ENCODE measurements at regions not wholly inside any gene's neighbourhood (a gene's known extent, or its start where the extent isn't known, plus 50 kb on each side); places are given as distances from the start of the nearest gene placed in this dataset.

DNA sequence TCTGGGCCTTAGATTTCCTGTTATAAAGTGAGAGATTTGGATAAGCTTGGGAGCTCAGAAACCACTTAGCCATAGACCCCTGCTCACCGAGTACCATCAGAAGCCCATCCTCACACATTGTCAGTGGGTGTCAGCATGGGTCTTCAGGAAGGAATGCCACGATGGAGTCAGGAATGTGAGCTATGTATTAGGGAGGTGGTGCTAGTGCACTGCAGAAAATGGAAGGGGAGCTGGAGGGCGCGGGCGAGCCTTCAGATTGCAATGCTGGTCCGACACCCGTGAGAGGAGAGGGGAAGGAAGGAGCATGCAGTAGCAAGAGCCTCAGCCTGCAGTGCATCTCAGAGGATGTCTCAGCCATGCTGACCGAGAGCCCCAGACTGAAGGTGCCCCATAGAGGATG lies 294.5 kb downstream of the FOXL1 start:
- TF ChIP-seq GATA3 (IDR thresholded peaks at IDR 0.05; ENCODE audit: low read depth, low read length) (no peak), GATA2 (IDR thresholded peaks at IDR 0.05; ENCODE audit: low read depth, low read length) (no peak)
